Fibroblast of pulmonary artery (primary cell): ENCODE measurements at regions not wholly inside any gene's neighbourhood (a gene's known extent, or its start where the extent isn't known, plus 50 kb on each side); places are given as distances from the start of the nearest gene placed in this dataset.

Experiments used
- DNase-seq: peaks from one replicate; pipeline ENCODE4 v3.0.0-alpha.2; 2010; ENCODE audit warnings: low read depth
- H3K4me3 ChIP-seq: replicated peaks from 2 replicates; pipeline ENCODE4 v1.5.1; 2011; ENCODE audit warnings: low read depth, mild to moderate bottlenecking, control low read depth, low read length, moderate library complexity
- TF ChIP-seq, protein P1 (sequence below): IDR thresholded peaks from 2 replicates; pipeline ENCODE4 v1.5.1; 2011; ENCODE audit warnings: mild to moderate bottlenecking, control low read depth, low read length, inconsistent platforms; ENCODE audit errors: missing control alignments

DNA sequence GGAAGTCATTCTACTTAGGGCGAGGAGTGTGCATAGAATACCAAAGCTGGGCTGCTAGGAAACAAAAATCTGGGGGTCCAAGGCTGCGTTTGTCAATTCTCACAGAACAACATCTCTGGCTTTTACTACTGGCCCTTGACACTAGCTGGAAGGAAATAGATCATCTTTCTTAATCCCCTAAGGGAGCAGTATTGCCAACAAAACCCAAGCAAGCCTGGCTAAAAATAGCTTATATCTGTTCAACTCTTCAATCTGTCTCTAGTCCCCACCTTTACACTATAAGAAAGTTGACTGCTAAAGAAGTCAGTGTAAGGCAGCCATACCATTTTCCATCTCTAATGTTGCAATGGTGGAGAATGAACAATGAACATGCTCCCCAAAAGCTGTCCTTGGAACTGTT, 107.8 kb upstream of the SPRY2 start:
- DNase-seq, result no peak
- TF ChIP-seq, protein P1, sequence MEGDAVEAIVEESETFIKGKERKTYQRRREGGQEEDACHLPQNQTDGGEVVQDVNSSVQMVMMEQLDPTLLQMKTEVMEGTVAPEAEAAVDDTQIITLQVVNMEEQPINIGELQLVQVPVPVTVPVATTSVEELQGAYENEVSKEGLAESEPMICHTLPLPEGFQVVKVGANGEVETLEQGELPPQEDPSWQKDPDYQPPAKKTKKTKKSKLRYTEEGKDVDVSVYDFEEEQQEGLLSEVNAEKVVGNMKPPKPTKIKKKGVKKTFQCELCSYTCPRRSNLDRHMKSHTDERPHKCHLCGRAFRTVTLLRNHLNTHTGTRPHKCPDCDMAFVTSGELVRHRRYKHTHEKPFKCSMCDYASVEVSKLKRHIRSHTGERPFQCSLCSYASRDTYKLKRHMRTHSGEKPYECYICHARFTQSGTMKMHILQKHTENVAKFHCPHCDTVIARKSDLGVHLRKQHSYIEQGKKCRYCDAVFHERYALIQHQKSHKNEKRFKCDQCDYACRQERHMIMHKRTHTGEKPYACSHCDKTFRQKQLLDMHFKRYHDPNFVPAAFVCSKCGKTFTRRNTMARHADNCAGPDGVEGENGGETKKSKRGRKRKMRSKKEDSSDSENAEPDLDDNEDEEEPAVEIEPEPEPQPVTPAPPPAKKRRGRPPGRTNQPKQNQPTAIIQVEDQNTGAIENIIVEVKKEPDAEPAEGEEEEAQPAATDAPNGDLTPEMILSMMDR, result no peak
- H3K4me3 ChIP-seq, result no peak overlapping the region

- H3K4me3 ChIP-seq, result no peak overlapping the region
- no peak for DNase-seq
- TF ChIP-seq, protein P1, result no peak
Measured at GRCh38 chr13:80447747-80448146, 106.8 kb upstream of the SPRY2 start.

DNA sequence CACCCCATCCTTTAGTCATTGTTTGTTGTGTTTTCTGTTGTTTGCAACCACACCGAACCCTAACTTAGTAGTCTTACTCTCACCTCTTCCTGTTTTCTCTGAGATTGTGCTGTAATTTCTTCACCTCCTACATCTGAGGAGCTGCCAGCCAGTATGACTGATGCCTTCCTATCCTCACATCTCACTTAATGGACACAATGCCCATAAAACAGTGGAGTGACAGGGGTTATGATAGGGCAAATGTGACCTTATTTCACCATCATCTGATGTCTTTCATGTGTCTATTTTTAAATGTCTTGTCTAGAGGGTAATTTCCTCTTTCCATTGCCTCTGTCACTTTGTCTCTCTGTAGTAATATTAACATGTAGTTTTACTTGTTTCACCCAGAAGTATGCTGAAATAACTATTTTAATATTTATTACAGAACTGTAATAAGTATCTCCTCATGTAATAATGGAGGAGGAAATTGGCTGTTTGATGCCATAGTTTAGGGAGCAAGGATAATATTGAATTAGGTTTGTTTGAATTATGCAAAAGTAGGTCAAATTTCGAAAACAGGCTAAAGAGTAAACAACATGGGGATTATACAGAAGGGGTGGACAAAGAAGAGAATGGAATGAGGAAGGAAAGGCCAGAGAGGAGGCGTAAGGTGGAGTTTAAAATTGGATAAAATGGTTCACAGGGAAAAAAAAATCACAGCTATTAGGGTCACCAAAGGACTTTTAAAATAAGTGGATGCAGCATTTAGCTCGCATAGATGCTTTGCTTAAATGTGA, 103.5 kb upstream of the SPRY2 start:
- DNase-seq, result no peak
- H3K4me3 ChIP-seq, result no peak overlapping the region

GRCh38 chr13:80442609-80443008, 101.7 kb upstream of the SPRY2 start:
- DNase-seq, result no peak
- TF ChIP-seq, protein P1, result no peak
- no peak overlapping the region for H3K4me3 ChIP-seq

More for the DNA sequence above, 103.5 kb upstream of the SPRY2 start:
- TF ChIP-seq, protein P1, result no peak

- H3K4me3 ChIP-seq, result no peak overlapping the region
- peak; percentile 82 for DNase-seq
- TF ChIP-seq, protein P1, result no peak
Measured at GRCh38 chr13:80441968-80442367, 101.0 kb upstream of the SPRY2 start.

- H3K4me3 ChIP-seq, result no peak overlapping the region
- TF ChIP-seq, protein P1, result no peak
- no peak for DNase-seq
Measured at GRCh38 chr13:80438521-80438920, 97.6 kb upstream of the SPRY2 start.

DNA sequence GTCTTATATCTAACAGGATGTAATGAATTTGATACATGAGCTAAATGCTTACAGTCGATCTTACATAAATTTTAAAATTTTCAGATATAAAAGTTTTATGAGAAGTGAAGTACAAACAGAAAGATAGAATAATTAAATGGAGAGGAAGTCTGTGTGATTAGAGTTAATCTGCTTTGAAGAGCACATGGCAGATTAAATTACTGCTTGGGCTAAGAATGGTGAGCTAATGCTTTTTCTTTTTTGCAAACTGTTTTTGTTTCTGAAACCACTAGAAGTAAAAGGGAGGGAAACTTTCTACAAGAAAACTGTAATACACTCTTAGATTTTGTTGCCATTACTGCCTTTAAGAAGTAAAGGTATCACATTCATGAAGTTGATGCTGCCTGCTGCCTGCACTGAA, 96.3 kb upstream of the SPRY2 start:
- DNase-seq, result no peak
- H3K4me3 ChIP-seq, result no peak overlapping the region
- TF ChIP-seq, protein P1, result no peak
